GM23338 (cell line): ENCODE measurements at regions not wholly inside any gene's neighbourhood (a gene's known extent, or its start where the extent isn't known, plus 50 kb on each side); places are given as distances from the start of the nearest gene placed in this dataset.

Source experiments
- ATAC-seq: fragments of 200-7000 bp; cut with Tn5 transposase; 3 replicates; pipeline ENCODE4 v1.9.1; 2020
- DNase-seq: peaks from one replicate; pipeline ENCODE4 v3.0.0-alpha.2; 2015; ENCODE audit warnings: low spot score
- H2AFZ ChIP-seq: fragments of 200-600 bp; sonication (generic); 2 replicates; pipeline ENCODE4 v1.8.0; 2016; ENCODE audit warnings: antibody characterized with exemption, mild to moderate bottlenecking, moderate library complexity
- H3F3A ChIP-seq: fragments of 200-600 bp; sonication (generic); replicated peaks from 2 replicates; pipeline ENCODE4 v1.8.0; 2017; ENCODE audit warnings: antibody characterized with exemption, mixed run types, low read depth
- H3K27ac ChIP-seq: fragments of 200-600 bp; sonication (generic); 2 replicates; pipeline ENCODE4 v1.6.1; 2016; ENCODE audit warnings: low read depth
- H3K27me3 ChIP-seq: fragments of 200-600 bp; sonication (generic); 2 replicates; pipeline ENCODE4 v1.8.0; 2016; ENCODE audit warnings: mild to moderate bottlenecking, mixed run types, moderate library complexity; ENCODE audit not compliant: insufficient read depth
- H3K36me3 ChIP-seq: fragments of 200-600 bp; sonication (generic); 2 replicates; pipeline ENCODE4 v1.8.0; 2016; ENCODE audit warnings: mild to moderate bottlenecking; ENCODE audit not compliant: insufficient read depth
- H3K4me1 ChIP-seq: fragments of 200-600 bp; sonication (generic); 2 replicates; pipeline ENCODE4 v1.8.0; 2016; ENCODE audit warnings: mild to moderate bottlenecking, moderate library complexity; ENCODE audit not compliant: insufficient read depth
- H3K4me2 ChIP-seq: fragments of 200-600 bp; sonication (generic); 2 replicates; pipeline ENCODE4 v1.7.1; 2017; ENCODE audit warnings: mixed run types
- H3K4me3 ChIP-seq: fragments of 200-600 bp; sonication (generic); 2 replicates; pipeline ENCODE4 v1.6.1; 2016; ENCODE audit warnings: mixed run types
- H3K79me2 ChIP-seq: fragments of 200-600 bp; sonication (generic); replicated peaks from 2 replicates; pipeline ENCODE4 v1.8.0; 2017; ENCODE audit warnings: mild to moderate bottlenecking; ENCODE audit not compliant: insufficient read depth
- H3K9me2 ChIP-seq: fragments of 200-600 bp; sonication (generic); 2 replicates; pipeline ENCODE4 v1.8.0; 2017; ENCODE audit not compliant: insufficient read depth
- H4K20me1 ChIP-seq: fragments of 200-600 bp; sonication (generic); replicated peaks from 2 replicates; pipeline ENCODE4 v1.8.0; 2017; ENCODE audit warnings: mild to moderate bottlenecking; ENCODE audit not compliant: insufficient read depth
- H3K27ac Mint-ChIP-seq: 2 replicates; pipeline ENCODE4 v1.8.0; 2020; ENCODE audit warnings: inconsistent platforms, mild to moderate bottlenecking, moderate library complexity, mixed read lengths
- H3K27me3 Mint-ChIP-seq: 3 replicates; pipeline ENCODE4 v1.8.0; 2022; ENCODE audit warnings: low read depth, mild to moderate bottlenecking, moderate library complexity, mixed read lengths, inconsistent platforms; ENCODE audit not compliant: insufficient read depth, poor library complexity
- H3K36me3 Mint-ChIP-seq: 3 replicates; pipeline ENCODE4 v1.8.0; 2021; ENCODE audit warnings: low read depth, mild to moderate bottlenecking, inconsistent platforms, moderate library complexity, mixed read lengths
- H3K4me1 Mint-ChIP-seq: 3 replicates; pipeline ENCODE4 v1.8.0; 2020; ENCODE audit warnings: mild to moderate bottlenecking, inconsistent platforms, mixed read lengths
- H3K4me3 Mint-ChIP-seq: 3 replicates; pipeline ENCODE4 v1.8.0; 2021; ENCODE audit warnings: moderate library complexity, mild to moderate bottlenecking, inconsistent platforms, mixed read lengths
- H3K9me3 Mint-ChIP-seq: 3 replicates; pipeline ENCODE4 v1.8.0; 2020; ENCODE audit warnings: moderate library complexity, mild to moderate bottlenecking, inconsistent platforms, mixed read lengths
- CREB1 ChIP-seq: fragments of 250-450 bp; sonication (Bioruptor Pico); IDR thresholded peaks from 2 replicates; pipeline ENCODE4 v1.5.0; 2020; ENCODE audit warnings: low read depth, mild to moderate bottlenecking, moderate library complexity
- EZH2phosphoT487 ChIP-seq: fragments of 200-600 bp; sonication (generic); IDR thresholded peaks from one replicate; pipeline ENCODE4 v1.8.1; 2018; ENCODE audit warnings: antibody characterized with exemption; ENCODE audit not compliant: unreplicated experiment
- JUNB ChIP-seq: IDR thresholded peaks from one replicate; pipeline ENCODE4 v1.6.1; 2016; ENCODE audit warnings: antibody characterized with exemption; ENCODE audit not compliant: unreplicated experiment
- STAT1 ChIP-seq: IDR thresholded peaks from one replicate; pipeline ENCODE4 v1.6.1; 2016; ENCODE audit warnings: antibody characterized with exemption; ENCODE audit not compliant: unreplicated experiment
- ZNF114 ChIP-seq: fragments of 250-450 bp; sonication (Bioruptor Pico); IDR thresholded peaks from 2 replicates; pipeline ENCODE4 v1.5.0; 2020; ENCODE audit warnings: mild to moderate bottlenecking, moderate library complexity
- TF ChIP-seq, protein P1 (sequence below): IDR thresholded peaks from 2 replicates; pipeline ENCODE4 v1.6.1; 2016; ENCODE audit warnings: antibody characterized with exemption
- TF ChIP-seq, protein P2 (sequence below): IDR thresholded peaks from one replicate; pipeline ENCODE4 v1.6.1; 2018; ENCODE audit warnings: antibody characterized with exemption; ENCODE audit not compliant: unreplicated experiment
- TF ChIP-seq, protein P3 (sequence below), 2 experiments: fragments of 200-600 bp in 1 of 2; sonication (generic) in 1 of 2; conservative IDR thresholded peaks; 2 replicates each; pipeline versions ENCODE4 v1.5.1 to v1.6.1; 2016 to 2017; ENCODE audit warnings: antibody characterized with exemption in 2 of 2, low read depth in 2 of 2, mild to moderate bottlenecking in 2 of 2, moderate library complexity in 1 of 2
- TF ChIP-seq, protein P4 (sequence below): fragments of 250-450 bp; sonication (Bioruptor Pico); IDR thresholded peaks from 2 replicates; pipeline ENCODE4 v1.5.0; 2020; ENCODE audit warnings: mild to moderate bottlenecking, moderate library complexity

DNA sequence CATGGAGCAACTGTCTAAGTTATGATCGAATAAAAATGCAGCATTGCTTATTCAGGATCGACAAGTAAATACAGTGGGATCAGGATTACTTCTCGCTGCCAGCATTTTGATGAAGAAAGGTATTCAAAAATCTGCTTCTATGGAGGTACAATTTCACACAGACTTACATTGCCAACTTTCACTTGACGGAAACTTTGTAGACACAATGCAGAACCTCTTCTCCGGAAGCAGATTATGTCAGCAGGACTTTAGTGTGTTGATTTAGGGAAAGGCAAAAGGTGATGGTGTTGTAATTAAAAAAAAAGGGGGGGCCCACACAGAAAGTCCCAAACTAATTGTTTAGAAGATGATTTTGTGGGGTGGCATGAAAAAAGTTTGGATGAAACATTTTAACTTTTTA lies 462.4 kb upstream of the KLF6 start:
- Mint-ChIP-seq H3K27ac (no peak overlapping the region), H3K4me1 (peaks cover 7% of the 10 kb centered on the region; the same call in 2 of the 3 replicates), H3K27me3 (peaks cover 2% of the 10 kb centered on the region), H3K9me3 (no peaks in the 10 kb centered on the region; the same call in 2 of the 3 replicates), H3K36me3 (no peaks in the 10 kb centered on the region), H3K4me3 (no peak overlapping the region)
- H3K4me2 ChIP-seq: no peak overlapping the region
- no peak for TF ChIP-seq ZNF114 (CRISPR knock-in tag)
- DNase-seq (no peak), ATAC-seq (no peak)
- H4K20me1 ChIP-seq: no peaks in the 10 kb centered on the region
- peaks cover 2% of the 10 kb centered on the region; the same call in 1 of the 2 replicates for H3K4me1 ChIP-seq
- no peak overlapping the region for H3K27ac ChIP-seq
- H3K36me3 ChIP-seq: no peaks in the 10 kb centered on the region
- no peaks in the 10 kb centered on the region for H3K27me3 ChIP-seq
- no peaks in the 10 kb centered on the region for H3K79me2 ChIP-seq
- H3K4me3 ChIP-seq: no peak overlapping the region
- H3K9me2 ChIP-seq: no peaks in the 10 kb centered on the region
- H3F3A ChIP-seq: no peaks in the 10 kb centered on the region
- H2AFZ ChIP-seq: no peak overlapping the region

DNA sequence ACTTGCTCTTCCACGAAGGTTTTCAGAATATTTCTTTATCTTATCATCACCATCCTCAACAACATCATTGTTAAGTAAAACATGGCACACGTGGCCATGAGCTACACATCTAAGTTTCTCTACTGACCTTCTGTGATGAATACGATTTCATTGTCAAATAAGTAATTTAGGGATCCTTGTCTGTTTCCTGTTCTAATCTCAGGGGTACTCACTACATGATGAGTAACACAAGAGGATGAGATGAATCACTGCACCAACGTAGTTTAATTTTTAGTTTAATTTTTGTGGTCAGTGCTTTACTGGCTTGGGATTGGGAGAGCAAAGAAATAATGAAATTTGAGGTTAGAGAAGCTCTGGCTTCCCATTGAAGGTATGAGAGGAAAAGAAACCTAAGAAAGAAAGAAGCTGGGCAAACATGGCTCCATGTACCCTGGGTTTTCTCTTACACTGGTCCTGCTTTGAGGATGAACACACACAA lies 461.9 kb upstream of the KLF6 start:
- Histone ChIP-seq H3K4me2 (no peak overlapping the region), H3K27ac (no peak overlapping the region), H3K9me2 (no peaks in the 10 kb centered on the region), H3K79me2 (no peaks in the 10 kb centered on the region), H3F3A (no peaks in the 10 kb centered on the region), H3K27me3 (no peaks in the 10 kb centered on the region), H3K4me3 (no peak overlapping the region), H2AFZ (no peak overlapping the region), H4K20me1 (no peaks in the 10 kb centered on the region), H3K4me1 (peaks cover 7% of the 10 kb centered on the region; the same call in 1 of the 2 replicates), H3K36me3 (no peaks in the 10 kb centered on the region)
- Mint-ChIP-seq H3K4me3 (no peak overlapping the region), H3K27ac (no peak overlapping the region), H3K9me3 (no peaks in the 10 kb centered on the region; the same call in 2 of the 3 replicates), H3K27me3 (peaks cover 2% of the 10 kb centered on the region), H3K36me3 (no peaks in the 10 kb centered on the region), H3K4me1 (peaks cover 11% of the 10 kb centered on the region)
- no peak for DNase-seq
- ATAC-seq: no peak
- TF ChIP-seq, protein P1, sequence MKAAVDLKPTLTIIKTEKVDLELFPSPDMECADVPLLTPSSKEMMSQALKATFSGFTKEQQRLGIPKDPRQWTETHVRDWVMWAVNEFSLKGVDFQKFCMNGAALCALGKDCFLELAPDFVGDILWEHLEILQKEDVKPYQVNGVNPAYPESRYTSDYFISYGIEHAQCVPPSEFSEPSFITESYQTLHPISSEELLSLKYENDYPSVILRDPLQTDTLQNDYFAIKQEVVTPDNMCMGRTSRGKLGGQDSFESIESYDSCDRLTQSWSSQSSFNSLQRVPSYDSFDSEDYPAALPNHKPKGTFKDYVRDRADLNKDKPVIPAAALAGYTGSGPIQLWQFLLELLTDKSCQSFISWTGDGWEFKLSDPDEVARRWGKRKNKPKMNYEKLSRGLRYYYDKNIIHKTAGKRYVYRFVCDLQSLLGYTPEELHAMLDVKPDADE: no peak
- TF ChIP-seq JUNB (no peak), EZH2phosphoT487 (no peak), CREB1 (CRISPR knock-in tag) (no peak), STAT1 (no peak)
- TF ChIP-seq, protein P2, sequence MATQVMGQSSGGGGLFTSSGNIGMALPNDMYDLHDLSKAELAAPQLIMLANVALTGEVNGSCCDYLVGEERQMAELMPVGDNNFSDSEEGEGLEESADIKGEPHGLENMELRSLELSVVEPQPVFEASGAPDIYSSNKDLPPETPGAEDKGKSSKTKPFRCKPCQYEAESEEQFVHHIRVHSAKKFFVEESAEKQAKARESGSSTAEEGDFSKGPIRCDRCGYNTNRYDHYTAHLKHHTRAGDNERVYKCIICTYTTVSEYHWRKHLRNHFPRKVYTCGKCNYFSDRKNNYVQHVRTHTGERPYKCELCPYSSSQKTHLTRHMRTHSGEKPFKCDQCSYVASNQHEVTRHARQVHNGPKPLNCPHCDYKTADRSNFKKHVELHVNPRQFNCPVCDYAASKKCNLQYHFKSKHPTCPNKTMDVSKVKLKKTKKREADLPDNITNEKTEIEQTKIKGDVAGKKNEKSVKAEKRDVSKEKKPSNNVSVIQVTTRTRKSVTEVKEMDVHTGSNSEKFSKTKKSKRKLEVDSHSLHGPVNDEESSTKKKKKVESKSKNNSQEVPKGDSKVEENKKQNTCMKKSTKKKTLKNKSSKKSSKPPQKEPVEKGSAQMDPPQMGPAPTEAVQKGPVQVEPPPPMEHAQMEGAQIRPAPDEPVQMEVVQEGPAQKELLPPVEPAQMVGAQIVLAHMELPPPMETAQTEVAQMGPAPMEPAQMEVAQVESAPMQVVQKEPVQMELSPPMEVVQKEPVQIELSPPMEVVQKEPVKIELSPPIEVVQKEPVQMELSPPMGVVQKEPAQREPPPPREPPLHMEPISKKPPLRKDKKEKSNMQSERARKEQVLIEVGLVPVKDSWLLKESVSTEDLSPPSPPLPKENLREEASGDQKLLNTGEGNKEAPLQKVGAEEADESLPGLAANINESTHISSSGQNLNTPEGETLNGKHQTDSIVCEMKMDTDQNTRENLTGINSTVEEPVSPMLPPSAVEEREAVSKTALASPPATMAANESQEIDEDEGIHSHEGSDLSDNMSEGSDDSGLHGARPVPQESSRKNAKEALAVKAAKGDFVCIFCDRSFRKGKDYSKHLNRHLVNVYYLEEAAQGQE: no peak
- TF ChIP-seq, protein P3, sequence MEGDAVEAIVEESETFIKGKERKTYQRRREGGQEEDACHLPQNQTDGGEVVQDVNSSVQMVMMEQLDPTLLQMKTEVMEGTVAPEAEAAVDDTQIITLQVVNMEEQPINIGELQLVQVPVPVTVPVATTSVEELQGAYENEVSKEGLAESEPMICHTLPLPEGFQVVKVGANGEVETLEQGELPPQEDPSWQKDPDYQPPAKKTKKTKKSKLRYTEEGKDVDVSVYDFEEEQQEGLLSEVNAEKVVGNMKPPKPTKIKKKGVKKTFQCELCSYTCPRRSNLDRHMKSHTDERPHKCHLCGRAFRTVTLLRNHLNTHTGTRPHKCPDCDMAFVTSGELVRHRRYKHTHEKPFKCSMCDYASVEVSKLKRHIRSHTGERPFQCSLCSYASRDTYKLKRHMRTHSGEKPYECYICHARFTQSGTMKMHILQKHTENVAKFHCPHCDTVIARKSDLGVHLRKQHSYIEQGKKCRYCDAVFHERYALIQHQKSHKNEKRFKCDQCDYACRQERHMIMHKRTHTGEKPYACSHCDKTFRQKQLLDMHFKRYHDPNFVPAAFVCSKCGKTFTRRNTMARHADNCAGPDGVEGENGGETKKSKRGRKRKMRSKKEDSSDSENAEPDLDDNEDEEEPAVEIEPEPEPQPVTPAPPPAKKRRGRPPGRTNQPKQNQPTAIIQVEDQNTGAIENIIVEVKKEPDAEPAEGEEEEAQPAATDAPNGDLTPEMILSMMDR (conservative IDR thresholded peaks at IDR 0.05; ENCODE audit: low read depth in 2 of 2): no peak
- TF ChIP-seq, protein P4, sequence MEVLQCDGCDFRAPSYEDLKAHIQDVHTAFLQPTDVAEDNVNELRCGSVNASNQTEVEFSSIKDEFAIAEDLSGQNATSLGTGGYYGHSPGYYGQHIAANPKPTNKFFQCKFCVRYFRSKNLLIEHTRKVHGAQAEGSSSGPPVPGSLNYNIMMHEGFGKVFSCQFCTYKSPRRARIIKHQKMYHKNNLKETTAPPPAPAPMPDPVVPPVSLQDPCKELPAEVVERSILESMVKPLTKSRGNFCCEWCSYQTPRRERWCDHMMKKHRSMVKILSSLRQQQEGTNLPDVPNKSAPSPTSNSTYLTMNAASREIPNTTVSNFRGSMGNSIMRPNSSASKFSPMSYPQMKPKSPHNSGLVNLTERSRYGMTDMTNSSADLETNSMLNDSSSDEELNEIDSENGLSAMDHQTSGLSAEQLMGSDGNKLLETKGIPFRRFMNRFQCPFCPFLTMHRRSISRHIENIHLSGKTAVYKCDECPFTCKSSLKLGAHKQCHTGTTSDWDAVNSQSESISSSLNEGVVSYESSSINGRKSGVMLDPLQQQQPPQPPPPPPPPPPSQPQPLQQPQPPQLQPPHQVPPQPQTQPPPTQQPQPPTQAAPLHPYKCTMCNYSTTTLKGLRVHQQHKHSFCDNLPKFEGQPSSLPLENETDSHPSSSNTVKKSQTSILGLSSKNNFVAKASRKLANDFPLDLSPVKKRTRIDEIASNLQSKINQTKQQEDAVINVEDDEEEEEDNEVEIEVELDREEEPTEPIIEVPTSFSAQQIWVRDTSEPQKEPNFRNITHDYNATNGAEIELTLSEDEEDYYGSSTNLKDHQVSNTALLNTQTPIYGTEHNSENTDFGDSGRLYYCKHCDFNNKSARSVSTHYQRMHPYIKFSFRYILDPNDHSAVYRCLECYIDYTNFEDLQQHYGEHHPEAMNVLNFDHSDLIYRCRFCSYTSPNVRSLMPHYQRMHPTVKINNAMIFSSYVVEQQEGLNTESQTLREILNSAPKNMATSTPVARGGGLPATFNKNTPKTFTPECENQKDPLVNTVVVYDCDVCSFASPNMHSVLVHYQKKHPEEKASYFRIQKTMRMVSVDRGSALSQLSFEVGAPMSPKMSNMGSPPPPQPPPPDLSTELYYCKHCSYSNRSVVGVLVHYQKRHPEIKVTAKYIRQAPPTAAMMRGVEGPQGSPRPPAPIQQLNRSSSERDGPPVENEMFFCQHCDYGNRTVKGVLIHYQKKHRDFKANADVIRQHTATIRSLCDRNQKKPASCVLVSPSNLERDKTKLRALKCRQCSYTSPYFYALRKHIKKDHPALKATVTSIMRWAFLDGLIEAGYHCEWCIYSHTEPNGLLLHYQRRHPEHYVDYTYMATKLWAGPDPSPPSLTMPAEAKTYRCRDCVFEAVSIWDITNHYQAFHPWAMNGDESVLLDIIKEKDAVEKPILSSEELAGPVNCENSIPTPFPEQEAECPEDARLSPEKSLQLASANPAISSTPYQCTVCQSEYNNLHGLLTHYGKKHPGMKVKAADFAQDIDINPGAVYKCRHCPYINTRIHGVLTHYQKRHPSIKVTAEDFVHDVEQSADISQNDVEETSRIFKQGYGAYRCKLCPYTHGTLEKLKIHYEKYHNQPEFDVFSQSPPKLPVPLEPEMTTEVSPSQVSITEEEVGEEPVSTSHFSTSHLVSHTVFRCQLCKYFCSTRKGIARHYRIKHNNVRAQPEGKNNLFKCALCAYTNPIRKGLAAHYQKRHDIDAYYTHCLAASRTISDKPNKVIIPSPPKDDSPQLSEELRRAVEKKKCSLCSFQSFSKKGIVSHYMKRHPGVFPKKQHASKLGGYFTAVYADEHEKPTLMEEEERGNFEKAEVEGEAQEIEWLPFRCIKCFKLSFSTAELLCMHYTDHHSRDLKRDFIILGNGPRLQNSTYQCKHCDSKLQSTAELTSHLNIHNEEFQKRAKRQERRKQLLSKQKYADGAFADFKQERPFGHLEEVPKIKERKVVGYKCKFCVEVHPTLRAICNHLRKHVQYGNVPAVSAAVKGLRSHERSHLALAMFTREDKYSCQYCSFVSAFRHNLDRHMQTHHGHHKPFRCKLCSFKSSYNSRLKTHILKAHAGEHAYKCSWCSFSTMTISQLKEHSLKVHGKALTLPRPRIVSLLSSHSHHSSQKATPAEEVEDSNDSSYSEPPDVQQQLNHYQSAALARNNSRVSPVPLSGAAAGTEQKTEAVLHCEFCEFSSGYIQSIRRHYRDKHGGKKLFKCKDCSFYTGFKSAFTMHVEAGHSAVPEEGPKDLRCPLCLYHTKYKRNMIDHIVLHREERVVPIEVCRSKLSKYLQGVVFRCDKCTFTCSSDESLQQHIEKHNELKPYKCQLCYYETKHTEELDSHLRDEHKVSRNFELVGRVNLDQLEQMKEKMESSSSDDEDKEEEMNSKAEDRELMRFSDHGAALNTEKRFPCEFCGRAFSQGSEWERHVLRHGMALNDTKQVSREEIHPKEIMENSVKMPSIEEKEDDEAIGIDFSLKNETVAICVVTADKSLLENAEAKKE: no peak
